ENCODE measurements at regions not wholly inside any gene's neighbourhood (a gene's known extent, or its start where the extent isn't known, plus 50 kb on each side); places are given as distances from the start of the nearest gene placed in this dataset.

GRCh38 chr14:34234258-34234657 lies 227.8 kb downstream of the SPTSSA start:
- no peak for TF ChIP-seq CTCF (IDR thresholded peaks at IDR 0.05; ENCODE audit: unreplicated experiment)
- Mint-ChIP-seq H3K4me1 (ENCODE audit: low read depth) (no peaks in the 10 kb centered on the region), H3K27ac (no peak overlapping the region), H3K4me3 (ENCODE audit: low read depth) (no peak overlapping the region), H3K36me3 (ENCODE audit: insufficient read depth) (no peaks in the 10 kb centered on the region), H3K27me3 (no peaks in the 10 kb centered on the region), H3K9me3 (ENCODE audit: low read depth) (no peaks in the 10 kb centered on the region)
- no peak for DNase-seq (ENCODE audit: low spot score, unreplicated experiment)

- Mint-ChIP-seq H3K27ac (no peak overlapping the region), H3K9me3 (ENCODE audit: low read depth) (no peaks in the 10 kb centered on the region), H3K4me3 (ENCODE audit: low read depth) (no peak overlapping the region), H3K36me3 (ENCODE audit: insufficient read depth) (no peaks in the 10 kb centered on the region), H3K27me3 (no peaks in the 10 kb centered on the region), H3K4me1 (ENCODE audit: low read depth) (no peaks in the 10 kb centered on the region)
- no peak for TF ChIP-seq CTCF (IDR thresholded peaks at IDR 0.05; ENCODE audit: unreplicated experiment)
- DNase-seq (ENCODE audit: low spot score, unreplicated experiment) = no peak
Observed at GRCh38 chr14:34233619-34234018, 228.4 kb downstream of the SPTSSA start.

- H3K4me3 Mint-ChIP-seq (ENCODE audit: low read depth) = no peak overlapping the region
- H3K9me3 Mint-ChIP-seq (ENCODE audit: low read depth) = no peaks in the 10 kb centered on the region
Observed at GRCh38 chr14:34232790-34233189, 229.2 kb downstream of the SPTSSA start.

GRCh38 chr14:34231626-34232025 lies 230.4 kb downstream of the SPTSSA start:
- Mint-ChIP-seq H3K36me3 (ENCODE audit: insufficient read depth) (no peaks in the 10 kb centered on the region), H3K4me1 (ENCODE audit: low read depth) (peaks cover 3% of the 10 kb centered on the region), H3K27ac (no peak overlapping the region), H3K27me3 (peaks cover 12% of the 10 kb centered on the region), H3K9me3 (ENCODE audit: low read depth) (no peaks in the 10 kb centered on the region), H3K4me3 (ENCODE audit: low read depth) (no peak overlapping the region)
- TF ChIP-seq CTCF (IDR thresholded peaks at IDR 0.05; ENCODE audit: unreplicated experiment) = no peak
- no peak for DNase-seq (ENCODE audit: low spot score, unreplicated experiment)

More at GRCh38 chr14:34232790-34233189, 229.2 kb downstream of the SPTSSA start:
- Mint-ChIP-seq H3K27ac (no peak overlapping the region), H3K36me3 (ENCODE audit: insufficient read depth) (no peaks in the 10 kb centered on the region), H3K27me3 (peaks cover 2% of the 10 kb centered on the region), H3K4me1 (ENCODE audit: low read depth) (peaks cover 2% of the 10 kb centered on the region)
- DNase-seq (ENCODE audit: low spot score, unreplicated experiment) = no peak
- TF ChIP-seq CTCF (IDR thresholded peaks at IDR 0.05; ENCODE audit: unreplicated experiment) = no peak

- H3K27me3 Mint-ChIP-seq = peaks cover 21% of the 10 kb centered on the region
- TF ChIP-seq CTCF (IDR thresholded peaks at IDR 0.05; ENCODE audit: unreplicated experiment) = no peak
- H3K36me3 Mint-ChIP-seq (ENCODE audit: insufficient read depth) = no peaks in the 10 kb centered on the region
Observed at GRCh38 chr14:34229140-34229539, 232.9 kb downstream of the SPTSSA start.

More at GRCh38 chr14:34229140-34229539, 232.9 kb downstream of the SPTSSA start:
- DNase-seq (ENCODE audit: low spot score, unreplicated experiment) = no peak
- Mint-ChIP-seq H3K4me1 (ENCODE audit: low read depth) (peaks cover 3% of the 10 kb centered on the region), H3K27ac (no peak overlapping the region), H3K9me3 (ENCODE audit: low read depth) (no peaks in the 10 kb centered on the region), H3K4me3 (ENCODE audit: low read depth) (no peak overlapping the region)
